ENCODE measurements at regions not wholly inside any gene's neighbourhood (a gene's known extent, or its start where the extent isn't known, plus 50 kb on each side); places are given as distances from the start of the nearest gene placed in this dataset.
"Not testable (repeated sequence)": the region's sequence is repeated elsewhere in the genome, so short reads cannot be mapped to it uniquely, and the experiment has no call there.

DNA sequence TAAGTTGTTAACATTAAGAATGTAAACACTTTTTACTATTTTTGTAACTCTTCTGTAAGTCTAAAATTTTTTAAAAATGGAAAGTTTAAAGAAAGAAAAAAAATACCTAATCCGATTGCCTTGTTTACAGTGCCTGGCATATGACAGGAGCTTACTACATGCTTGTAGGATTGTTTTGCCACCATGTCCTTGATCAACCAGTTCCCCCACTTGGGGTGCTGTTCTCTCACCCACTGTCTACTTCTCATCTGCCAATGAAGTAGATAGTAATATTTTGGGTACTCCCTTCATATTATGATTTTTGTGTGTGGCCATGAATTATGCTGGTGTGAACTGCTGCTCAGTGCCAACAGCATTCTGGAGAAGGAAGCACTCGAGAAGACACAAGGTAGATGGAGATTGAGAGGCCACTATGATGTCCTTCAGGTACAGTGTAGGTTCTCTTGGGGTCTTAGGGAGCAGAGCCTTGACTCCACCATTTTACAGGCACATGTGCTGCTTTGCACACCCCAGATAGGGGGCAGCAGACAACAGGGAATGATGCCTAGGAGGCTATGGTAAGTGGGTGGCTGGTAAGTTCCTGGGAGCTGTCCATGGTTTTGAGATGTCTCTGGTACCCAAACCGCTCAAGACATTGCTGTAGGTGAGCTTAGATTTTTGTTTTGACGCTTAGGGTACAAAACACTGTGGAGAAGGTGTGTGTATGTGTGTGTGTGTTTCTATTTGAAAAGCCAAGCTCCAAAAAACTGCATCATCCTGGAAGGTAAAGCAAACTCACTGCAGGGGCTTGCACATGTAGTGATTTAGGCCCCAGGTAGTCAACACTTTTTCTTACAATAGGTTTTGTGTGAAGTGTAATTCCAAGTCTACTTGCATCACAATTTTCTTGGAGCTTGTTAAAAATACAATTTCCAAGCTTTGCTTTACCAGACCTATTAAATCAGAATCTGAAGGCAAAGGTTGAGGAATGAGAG lies 494.5 kb upstream of the LARGE1 start:
- TF ChIP-seq, protein P1, sequence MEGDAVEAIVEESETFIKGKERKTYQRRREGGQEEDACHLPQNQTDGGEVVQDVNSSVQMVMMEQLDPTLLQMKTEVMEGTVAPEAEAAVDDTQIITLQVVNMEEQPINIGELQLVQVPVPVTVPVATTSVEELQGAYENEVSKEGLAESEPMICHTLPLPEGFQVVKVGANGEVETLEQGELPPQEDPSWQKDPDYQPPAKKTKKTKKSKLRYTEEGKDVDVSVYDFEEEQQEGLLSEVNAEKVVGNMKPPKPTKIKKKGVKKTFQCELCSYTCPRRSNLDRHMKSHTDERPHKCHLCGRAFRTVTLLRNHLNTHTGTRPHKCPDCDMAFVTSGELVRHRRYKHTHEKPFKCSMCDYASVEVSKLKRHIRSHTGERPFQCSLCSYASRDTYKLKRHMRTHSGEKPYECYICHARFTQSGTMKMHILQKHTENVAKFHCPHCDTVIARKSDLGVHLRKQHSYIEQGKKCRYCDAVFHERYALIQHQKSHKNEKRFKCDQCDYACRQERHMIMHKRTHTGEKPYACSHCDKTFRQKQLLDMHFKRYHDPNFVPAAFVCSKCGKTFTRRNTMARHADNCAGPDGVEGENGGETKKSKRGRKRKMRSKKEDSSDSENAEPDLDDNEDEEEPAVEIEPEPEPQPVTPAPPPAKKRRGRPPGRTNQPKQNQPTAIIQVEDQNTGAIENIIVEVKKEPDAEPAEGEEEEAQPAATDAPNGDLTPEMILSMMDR (IDR thresholded peaks at IDR 0.05; ENCODE audit: low read depth, low read length), result no peak
- no peaks in the 10 kb centered on the region for H3K36me3 ChIP-seq
- H3K9me3 ChIP-seq (ENCODE audit: low read depth), result no peaks in the 10 kb centered on the region

DNA sequence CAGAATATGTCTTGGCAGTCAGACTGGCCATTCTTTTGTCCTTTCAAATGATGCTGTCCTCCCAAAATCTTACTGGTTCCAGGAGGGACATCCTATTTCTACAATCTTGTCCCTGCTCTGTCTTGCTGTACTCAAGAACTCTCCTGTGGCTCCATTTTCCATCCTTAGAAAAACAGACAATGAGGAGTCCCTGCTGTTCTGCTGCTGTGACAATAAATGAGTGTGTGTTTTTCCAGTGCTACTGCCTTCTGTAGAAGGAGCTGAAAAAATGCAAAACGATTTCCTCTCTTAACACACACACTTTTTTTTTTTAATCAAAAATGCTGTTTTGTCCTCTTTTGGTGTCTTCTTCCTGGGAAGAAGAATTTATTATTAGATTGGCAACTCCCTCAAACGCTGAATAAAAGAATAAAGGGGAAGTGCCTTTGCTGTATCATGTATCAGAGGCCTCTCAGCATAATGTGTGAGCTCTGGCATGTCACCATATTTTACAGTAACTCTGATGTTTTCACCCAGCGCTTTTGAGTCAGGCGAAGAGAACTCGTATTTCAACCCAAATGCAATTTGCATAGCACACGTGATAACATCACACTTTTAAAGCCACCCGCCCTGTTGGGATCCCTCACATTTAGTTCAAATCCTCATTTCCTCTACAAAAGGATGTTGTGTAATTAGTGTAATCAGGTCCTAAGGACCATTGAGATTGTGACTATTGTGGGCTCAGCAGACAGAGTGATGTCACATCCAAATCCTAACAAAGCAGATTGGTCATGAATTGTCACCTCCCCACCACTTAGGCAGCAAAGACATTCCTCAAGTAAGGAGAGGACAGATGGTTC lies 496.0 kb upstream of the LARGE1 start:
- DNase-seq (ENCODE audit: low read depth in 1 of 2, low spot score in 1 of 2), result no peak
- H3K4me1 ChIP-seq (ENCODE audit: low read depth), result no peaks in the 10 kb centered on the region
- no peaks in the 10 kb centered on the region for H3K27me3 ChIP-seq
- TF ChIP-seq, protein P1 (IDR thresholded peaks at IDR 0.05; ENCODE audit: low read depth, low read length), result no peak
- H3K27ac ChIP-seq, result no peak overlapping the region
- H3K9me3 ChIP-seq (ENCODE audit: low read depth), result no peaks in the 10 kb centered on the region
- H3K4me3 ChIP-seq, result no peak overlapping the region
- no peaks in the 10 kb centered on the region for H3K36me3 ChIP-seq

More for the DNA sequence above, 494.5 kb upstream of the LARGE1 start:
- Histone ChIP-seq H3K4me3 (no peak overlapping the region), H3K4me1 (ENCODE audit: low read depth) (no peaks in the 10 kb centered on the region), H3K27ac (no peak overlapping the region), H3K27me3 (no peaks in the 10 kb centered on the region)
- peak; percentile 1 to 93 for DNase-seq (ENCODE audit: low read depth in 1 of 2, low spot score in 1 of 2)

DNA sequence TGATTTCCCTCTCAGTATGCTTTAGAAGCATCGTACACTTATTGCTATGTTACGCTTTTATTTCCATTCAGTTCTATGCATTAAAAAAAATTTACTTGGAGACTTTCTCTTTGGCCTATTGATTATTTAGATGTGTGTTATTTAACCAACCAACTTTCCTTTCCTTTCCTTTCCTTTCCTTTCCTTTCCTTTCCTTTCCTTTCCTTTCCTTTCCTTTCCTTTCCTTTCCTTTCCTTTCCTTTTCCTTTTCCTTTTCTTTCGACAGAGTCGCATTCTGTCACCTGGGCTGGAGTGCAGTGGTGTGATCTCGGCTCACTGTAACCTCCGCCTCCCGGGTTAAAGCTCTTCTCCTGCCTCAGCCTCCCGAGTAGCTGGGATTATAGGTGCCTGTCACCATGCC lies 502.7 kb upstream of the LARGE1 start:
- not testable (repeated sequence) for H3K9me3 ChIP-seq (ENCODE audit: low read depth); H3K27me3 ChIP-seq; H3K4me1 ChIP-seq (ENCODE audit: low read depth); H3K4me3 ChIP-seq; H3K36me3 ChIP-seq; H3K27ac ChIP-seq; DNase-seq (ENCODE audit: low read depth in 1 of 2, low spot score in 1 of 2)

DNA sequence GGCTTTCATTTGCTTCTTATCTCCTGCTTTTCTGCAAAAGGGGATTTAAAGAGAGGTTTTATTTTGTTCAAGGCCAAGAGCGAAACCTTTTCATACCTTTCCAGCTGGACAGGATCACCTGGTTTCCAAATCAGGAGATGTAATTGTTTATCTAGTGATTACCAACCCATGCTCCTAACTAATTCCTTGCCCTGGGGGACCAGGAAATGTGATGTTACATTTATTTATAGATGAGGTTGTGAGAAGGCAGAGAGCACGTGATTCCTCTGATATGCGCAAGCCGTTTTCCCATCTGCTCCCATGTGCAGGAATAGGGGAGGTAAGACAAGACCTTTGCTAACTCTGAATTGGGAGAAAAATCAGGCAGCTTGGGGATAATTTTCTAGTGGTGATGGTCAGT lies 507.2 kb upstream of the LARGE1 start:
- no peak for DNase-seq (ENCODE audit: low read depth in 1 of 2, low spot score in 1 of 2)
- no peaks in the 10 kb centered on the region for H3K9me3 ChIP-seq (ENCODE audit: low read depth)
- TF ChIP-seq, protein P1 (IDR thresholded peaks at IDR 0.05; ENCODE audit: low read depth, low read length), result no peak
- no peak overlapping the region for H3K27ac ChIP-seq
- H3K27me3 ChIP-seq, result no peaks in the 10 kb centered on the region
- no peaks in the 10 kb centered on the region for H3K4me1 ChIP-seq (ENCODE audit: low read depth)
- H3K36me3 ChIP-seq, result no peaks in the 10 kb centered on the region
- H3K4me3 ChIP-seq, result no peak overlapping the region

DNA sequence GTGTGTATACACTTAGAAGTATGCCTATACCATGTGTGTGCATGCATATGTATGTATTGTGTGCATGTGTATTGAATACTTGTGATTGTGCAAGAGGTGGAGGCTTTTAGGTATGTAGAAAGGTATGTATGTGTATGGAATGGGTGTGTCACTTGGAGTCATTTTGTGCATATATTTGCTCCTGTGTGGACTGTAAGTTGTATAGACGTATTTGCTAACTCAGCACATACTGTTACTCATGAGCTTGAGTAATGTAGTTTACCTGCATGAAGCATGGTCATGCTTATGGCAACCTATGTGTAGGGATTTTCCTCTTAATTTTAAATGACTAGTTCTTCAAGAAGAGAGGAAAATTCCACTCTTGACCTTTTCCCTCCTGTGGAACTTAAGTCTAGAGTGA lies 507.6 kb upstream of the LARGE1 start:
- no peaks in the 10 kb centered on the region for H3K27me3 ChIP-seq
- no peaks in the 10 kb centered on the region for H3K9me3 ChIP-seq (ENCODE audit: low read depth)
- no peak overlapping the region for H3K4me3 ChIP-seq
- H3K36me3 ChIP-seq, result no peaks in the 10 kb centered on the region
- TF ChIP-seq, protein P1 (IDR thresholded peaks at IDR 0.05; ENCODE audit: low read depth, low read length), result no peak
- DNase-seq (ENCODE audit: low read depth in 1 of 2, low spot score in 1 of 2), result no peak
- no peaks in the 10 kb centered on the region for H3K4me1 ChIP-seq (ENCODE audit: low read depth)
- no peak overlapping the region for H3K27ac ChIP-seq
